Liver (tissue), 8 donors: ENCODE measurements at regions not wholly inside any gene's neighbourhood (a gene's known extent, or its start where the extent isn't known, plus 50 kb on each side); places are given as distances from the start of the nearest gene placed in this dataset.

Experiments
- DNase-seq: peaks from one replicate; pipeline ENCODE4 v3.0.0-alpha.2; 2017; ENCODE audit warnings: low spot score
- H3K27ac ChIP-seq, 2 donors: one replicate each; pipeline ENCODE4 v1.7.0; 2013; ENCODE audit warnings: inconsistent platforms in 2 of 2, low read length in 2 of 2, control low read depth in 1 of 2, low read depth in 1 of 2, mild to moderate bottlenecking in 1 of 2
- H3K27me3 ChIP-seq, 4 donors: one replicate each; pipeline versions ENCODE4 v1.6.1 to v1.7.0; 2013; ENCODE audit warnings: low read length in 3 of 4, inconsistent platforms in 1 of 4, mild to moderate bottlenecking in 1 of 4, moderate library complexity in 1 of 4; ENCODE audit not compliant: control insufficient read depth in 4 of 4, insufficient read depth in 4 of 4
- H3K36me3 ChIP-seq, 4 donors: one replicate each; pipeline versions ENCODE4 v1.6.1 to v1.7.0; 2013; ENCODE audit warnings: low read length in 3 of 4, mild to moderate bottlenecking in 3 of 4, low read depth in 1 of 4, moderate library complexity in 1 of 4; ENCODE audit not compliant: control insufficient read depth in 4 of 4, insufficient read depth in 3 of 4
- H3K4me1 ChIP-seq, 4 donors: one replicate each; pipeline versions ENCODE4 v1.6.1 to v1.7.0; 2013; ENCODE audit warnings: low read length in 3 of 4, mild to moderate bottlenecking in 3 of 4, moderate library complexity in 1 of 4; ENCODE audit not compliant: control insufficient read depth in 4 of 4, insufficient read depth in 4 of 4
- H3K4me3 ChIP-seq, 3 donors: one replicate each; pipeline versions ENCODE4 v1.6.1 to v1.7.0; 2013; ENCODE audit warnings: low read length in 3 of 3, control low read depth in 1 of 3, low read depth in 1 of 3, mild to moderate bottlenecking in 1 of 3
- H3K9ac ChIP-seq, 2 donors: one replicate each; pipeline ENCODE4 v1.7.0; 2013; ENCODE audit warnings: low read length in 2 of 2, mild to moderate bottlenecking in 2 of 2, moderate library complexity in 2 of 2, control low read depth in 1 of 2, low read depth in 1 of 2
- H3K9me3 ChIP-seq, 4 donors: one replicate each; pipeline versions ENCODE4 v1.6.1 to v1.7.0; 2013; ENCODE audit warnings: low read length in 3 of 4; ENCODE audit not compliant: control insufficient read depth in 4 of 4
- ATF3 ChIP-seq: IDR thresholded peaks from 2 replicates; pipeline ENCODE4 v1.6.1; 2016; ENCODE audit warnings: antibody characterized with exemption
- CTCF ChIP-seq: fragments of 150-350 bp; IDR thresholded peaks from 2 replicates; pipeline ENCODE4 v1.5.1; 2017; ENCODE audit warnings: improper control_type of control experiment, low read depth, low read length; ENCODE audit not compliant: missing input control
- EGR1 ChIP-seq, 2 donors: IDR thresholded peaks; 2 replicates each; pipeline ENCODE4 v1.6.1; 2016 to 2018; ENCODE audit warnings: antibody characterized with exemption in 2 of 2, low read depth in 2 of 2
- FOXA1 ChIP-seq: IDR thresholded peaks from 2 replicates; pipeline ENCODE4 v1.6.1; 2016; ENCODE audit warnings: antibody characterized with exemption
- FOXA2 ChIP-seq: IDR thresholded peaks from 2 replicates; pipeline ENCODE4 v1.6.1; 2016; ENCODE audit warnings: antibody characterized with exemption
- GABPA ChIP-seq, 2 donors: IDR thresholded peaks in 1 of 2; conservative IDR thresholded peaks in 1 of 2; 2 replicates each; pipeline ENCODE4 v1.6.1; 2016; ENCODE audit warnings: antibody characterized with exemption in 2 of 2, mild to moderate bottlenecking in 1 of 2, moderate library complexity in 1 of 2
- HNF4A ChIP-seq, 2 donors: conservative IDR thresholded peaks; 2 replicates each; pipeline ENCODE4 v1.6.1; 2016; ENCODE audit warnings: antibody characterized with exemption in 2 of 2, mild to moderate bottlenecking in 2 of 2
- HNF4G ChIP-seq: IDR thresholded peaks from 2 replicates; pipeline ENCODE4 v1.6.1; 2016; ENCODE audit warnings: antibody characterized with exemption
- JUND ChIP-seq, 2 donors: IDR thresholded peaks; 2 replicates each; pipeline ENCODE4 v1.6.1; 2016; ENCODE audit warnings: antibody characterized with exemption in 2 of 2
- MAX ChIP-seq: IDR thresholded peaks from 2 replicates; pipeline ENCODE4 v1.6.1; 2016; ENCODE audit warnings: antibody characterized with exemption
- NR2F2 ChIP-seq: IDR thresholded peaks from 2 replicates; pipeline ENCODE4 v1.6.1; 2016; ENCODE audit warnings: antibody characterized with exemption
- RAD21 ChIP-seq, 2 donors: IDR thresholded peaks; 2 replicates each; pipeline ENCODE4 v1.6.1; 2016; ENCODE audit warnings: antibody characterized with exemption in 2 of 2, mild to moderate bottlenecking in 2 of 2
- REST ChIP-seq: IDR thresholded peaks from 2 replicates; pipeline ENCODE4 v1.6.1; 2016; ENCODE audit warnings: antibody characterized with exemption, mild to moderate bottlenecking
- RXRA ChIP-seq, 2 donors: IDR thresholded peaks; 2 replicates each; pipeline ENCODE4 v1.6.1; 2017 to 2018; ENCODE audit warnings: antibody characterized with exemption in 2 of 2, mild to moderate bottlenecking in 1 of 2
- SP1 ChIP-seq: IDR thresholded peaks from 2 replicates; pipeline ENCODE4 v1.6.1; 2018; ENCODE audit warnings: antibody characterized with exemption, mild to moderate bottlenecking
- TAF1 ChIP-seq: conservative IDR thresholded peaks from 2 replicates; pipeline ENCODE4 v1.6.1; 2016; ENCODE audit warnings: antibody characterized with exemption, mild to moderate bottlenecking
- ZBTB33 ChIP-seq: IDR thresholded peaks from 2 replicates; pipeline ENCODE4 v1.6.1; 2016; ENCODE audit warnings: antibody characterized with exemption
- WGBS: extraction: QIAGEN DNeasy Blood & Tissue Kit; methylation state at CpG from one replicate; pipeline ENCODE4 v1.1.7; 2013; 5-methylcytosine and 5-hydroxymethylcytosine counted together
- donor health status: healthy.
- donor health status: healthy.
- donor health status: healthy.
- donor health status: healthy.
- donor health status: healthy.

- Histone ChIP-seq H3K9ac (no peak overlapping the region), H3K4me1 (no peaks in the 10 kb centered on the region), H3K27ac (no peak overlapping the region), H3K4me3 (no peak overlapping the region), H3K36me3 (no peaks in the 10 kb centered on the region), H3K9me3 (no peaks in the 10 kb centered on the region), H3K27me3 (peaks cover 0 to 6% (median 2%) of the 10 kb centered on the region in 4 donors)
- TF ChIP-seq ZBTB33, result no peak
- TF ChIP-seq HNF4G, result no peak
- no peak for TF ChIP-seq FOXA1
- no peak for TF ChIP-seq GABPA (IDR thresholded peaks at IDR 0.05 in 1 of 2, conservative IDR thresholded peaks at IDR 0.05 in 1 of 2)
- TF ChIP-seq RXRA (IDR thresholded peaks at IDR 0.05), result no peak
- no peak for TF ChIP-seq NR2F2
- TF ChIP-seq MAX, result no peak
- TF ChIP-seq FOXA2, result no peak
- TF ChIP-seq ATF3, result no peak
- TF ChIP-seq CTCF, result no peak
- no peak for TF ChIP-seq HNF4A (conservative IDR thresholded peaks at IDR 0.05)
- no peak for TF ChIP-seq SP1
- TF ChIP-seq REST, result no peak
- TF ChIP-seq RAD21 (IDR thresholded peaks at IDR 0.05), result no peak
- no peak for TF ChIP-seq JUND (IDR thresholded peaks at IDR 0.05)
- TF ChIP-seq EGR1 (IDR thresholded peaks at IDR 0.05; ENCODE audit: low read depth in 2 of 2), result no peak
- TF ChIP-seq TAF1, result no peak
- DNase-seq, result no peak
- 77% methylated on average over 6 of the region's 6 CpGs for WGBS
These were observed 284.3 kb upstream of the IRX4 start for GRCh38 chr5:2166979-2167377.
